ENCODE measurements at regions not wholly inside any gene's neighbourhood (a gene's known extent, or its start where the extent isn't known, plus 50 kb on each side); places are given as distances from the start of the nearest gene placed in this dataset.

DNA sequence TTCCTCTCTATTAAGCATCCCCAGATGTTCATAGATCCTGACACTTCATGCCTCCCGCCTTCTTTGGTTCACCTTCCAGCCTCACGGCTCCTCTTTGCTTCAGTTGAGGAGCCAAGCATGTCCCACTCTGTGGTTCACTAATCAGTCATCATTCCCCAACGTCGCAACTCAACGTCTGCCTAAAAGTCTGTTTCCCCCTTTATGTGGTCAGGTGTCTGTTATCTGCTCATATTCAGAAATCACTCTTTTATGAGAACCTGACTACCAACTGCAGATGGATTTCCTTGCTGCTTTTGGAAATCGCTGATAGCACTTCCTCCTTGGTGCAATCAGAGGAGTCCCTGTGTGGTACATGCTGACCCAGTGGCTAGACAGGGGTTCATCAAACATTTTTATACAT, 94.1 kb upstream of the VANGL1 start:
- TF ChIP-seq, protein P1, sequence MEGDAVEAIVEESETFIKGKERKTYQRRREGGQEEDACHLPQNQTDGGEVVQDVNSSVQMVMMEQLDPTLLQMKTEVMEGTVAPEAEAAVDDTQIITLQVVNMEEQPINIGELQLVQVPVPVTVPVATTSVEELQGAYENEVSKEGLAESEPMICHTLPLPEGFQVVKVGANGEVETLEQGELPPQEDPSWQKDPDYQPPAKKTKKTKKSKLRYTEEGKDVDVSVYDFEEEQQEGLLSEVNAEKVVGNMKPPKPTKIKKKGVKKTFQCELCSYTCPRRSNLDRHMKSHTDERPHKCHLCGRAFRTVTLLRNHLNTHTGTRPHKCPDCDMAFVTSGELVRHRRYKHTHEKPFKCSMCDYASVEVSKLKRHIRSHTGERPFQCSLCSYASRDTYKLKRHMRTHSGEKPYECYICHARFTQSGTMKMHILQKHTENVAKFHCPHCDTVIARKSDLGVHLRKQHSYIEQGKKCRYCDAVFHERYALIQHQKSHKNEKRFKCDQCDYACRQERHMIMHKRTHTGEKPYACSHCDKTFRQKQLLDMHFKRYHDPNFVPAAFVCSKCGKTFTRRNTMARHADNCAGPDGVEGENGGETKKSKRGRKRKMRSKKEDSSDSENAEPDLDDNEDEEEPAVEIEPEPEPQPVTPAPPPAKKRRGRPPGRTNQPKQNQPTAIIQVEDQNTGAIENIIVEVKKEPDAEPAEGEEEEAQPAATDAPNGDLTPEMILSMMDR (IDR thresholded peaks at IDR 0.05): no peak
- TF ChIP-seq POLR2AphosphoS5 (IDR thresholded peaks at IDR 0.05): no peak
- no peak for TF ChIP-seq EP300 (IDR thresholded peaks at IDR 0.05)
